T-helper 1 cell (primary cell): ENCODE measurements at regions not wholly inside any gene's neighbourhood (a gene's known extent, or its start where the extent isn't known, plus 50 kb on each side); places are given as distances from the start of the nearest gene placed in this dataset.
"Not testable (repeated sequence)": the region's sequence is repeated elsewhere in the genome, so short reads cannot be mapped to it uniquely, and the experiment has no call there.

Source experiments
- DNase-seq, 5 donors: peaks; one replicate each; pipeline ENCODE4 v3.0.0-alpha.2; 2012 to 2020

DNA sequence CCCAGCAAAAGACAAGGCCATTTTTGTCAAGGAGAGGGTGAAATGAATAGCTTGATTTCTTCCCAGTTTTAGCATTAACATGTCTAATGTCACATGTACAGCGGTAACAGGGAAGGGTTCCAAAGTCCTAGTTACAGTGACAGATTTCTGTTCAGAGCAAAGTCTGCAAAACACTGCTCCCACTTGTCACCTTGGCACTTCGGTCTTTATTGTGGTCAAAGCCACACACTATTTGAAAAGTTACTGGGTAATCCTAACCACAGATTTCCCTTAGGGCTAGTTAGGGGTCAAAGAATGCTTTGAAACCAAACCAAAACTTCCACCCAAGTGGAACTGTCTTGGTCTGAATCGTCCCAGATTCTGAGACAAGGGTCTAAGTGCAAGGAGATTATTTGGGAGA is 455.6 kb downstream of the HS3ST3B1 start:
- DNase-seq, result no peak

DNA sequence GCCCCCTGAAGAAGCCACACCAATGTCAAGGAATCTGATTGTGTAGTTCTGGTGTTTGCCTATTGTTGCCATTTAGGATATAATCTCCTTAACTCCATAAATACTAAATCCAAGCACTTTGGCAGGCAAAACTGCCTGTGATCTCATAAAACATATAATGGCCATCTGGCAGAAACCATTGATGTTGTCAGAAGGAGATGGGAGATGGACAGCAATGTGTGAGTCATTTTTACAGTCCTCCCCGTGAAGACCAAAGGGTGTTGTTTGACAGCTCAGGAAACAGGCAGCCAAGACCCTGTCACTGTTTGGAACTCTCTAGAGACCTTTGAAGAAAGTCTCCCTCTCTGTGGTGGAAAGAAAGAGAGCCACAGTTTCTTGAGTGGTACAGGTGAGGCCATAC is 454.1 kb downstream of the HS3ST3B1 start:
- DNase-seq, result no peak

DNA sequence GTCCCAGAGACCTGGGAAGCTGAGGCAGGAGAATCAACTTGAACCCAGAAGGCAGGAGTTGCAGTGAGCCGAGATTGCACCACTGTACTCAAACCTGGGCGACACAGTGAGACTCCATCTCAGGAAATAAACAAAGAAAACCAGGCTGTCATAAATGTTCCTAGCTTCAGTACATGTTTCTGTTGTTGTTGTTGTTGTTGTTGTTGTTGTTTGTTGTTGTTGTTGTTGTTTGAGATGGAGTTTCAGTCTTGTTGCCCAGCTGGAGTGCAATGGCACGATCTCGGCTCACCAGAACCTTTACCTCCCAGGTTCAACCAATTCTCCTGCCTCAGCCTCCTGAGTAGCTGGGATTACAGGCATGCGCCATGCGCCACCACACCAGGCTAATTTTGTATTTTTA is 452.5 kb downstream of the HS3ST3B1 start:
- DNase-seq, result no peak

DNA sequence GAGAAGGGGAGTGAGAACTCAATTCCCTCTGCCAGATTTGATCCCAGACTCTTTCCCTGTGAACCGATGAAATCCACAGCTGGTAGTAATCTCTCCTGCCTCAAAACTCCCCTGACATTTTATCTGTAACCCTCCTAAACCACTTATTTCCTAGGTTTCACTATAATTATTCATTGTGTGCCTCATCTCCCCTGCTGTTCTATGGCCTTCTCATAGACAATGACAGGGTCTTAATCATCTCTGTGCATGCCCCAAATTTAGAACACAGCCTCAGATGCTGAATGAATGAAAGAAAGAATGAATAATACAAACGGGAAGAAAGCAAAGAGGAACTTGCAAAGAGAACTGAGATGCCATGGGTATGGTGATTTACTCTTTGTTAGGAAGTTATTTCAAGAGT is 451.1 kb downstream of the HS3ST3B1 start:
- no peak for DNase-seq

DNA sequence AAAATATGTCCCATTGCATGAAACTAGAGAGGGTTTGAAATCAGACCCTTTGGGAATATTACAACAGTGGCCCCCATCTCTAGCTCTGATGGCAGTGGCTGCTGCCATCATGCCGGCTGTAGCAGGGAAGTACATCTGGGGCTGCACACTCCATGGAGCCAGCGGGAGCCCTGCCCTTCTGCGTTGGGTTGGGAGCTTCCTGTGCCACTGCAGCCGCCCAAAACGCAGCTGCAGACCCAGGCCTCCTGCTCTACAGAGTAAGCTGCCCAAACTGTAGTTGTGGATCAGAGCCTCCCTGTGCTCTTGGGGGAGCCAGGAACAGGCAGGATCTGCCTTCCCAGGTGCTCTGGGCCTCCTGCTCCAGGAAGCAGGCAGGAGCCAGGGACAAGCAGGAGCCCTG is 450.0 kb downstream of the HS3ST3B1 start:
- no peak for DNase-seq

DNA sequence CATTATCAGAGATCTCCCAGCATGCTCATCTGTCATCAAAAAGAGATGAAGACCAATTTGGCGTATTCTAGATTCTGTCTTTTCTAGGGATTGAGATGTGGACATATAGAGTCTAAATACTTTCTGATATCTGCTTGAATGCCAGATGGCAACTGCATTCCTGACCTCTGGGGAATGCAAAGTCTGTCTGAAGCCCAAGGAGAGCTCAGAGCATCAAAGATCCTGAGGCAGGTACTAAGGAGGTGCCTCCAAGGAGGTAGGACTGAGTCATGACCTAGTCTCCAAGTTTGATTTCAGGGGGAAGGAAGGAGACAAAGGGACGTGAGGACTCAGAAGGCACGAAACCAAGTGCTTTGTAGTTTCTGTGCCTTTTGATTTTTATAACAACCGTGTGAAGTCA is 448.4 kb downstream of the HS3ST3B1 start:
- no peak for DNase-seq

DNA sequence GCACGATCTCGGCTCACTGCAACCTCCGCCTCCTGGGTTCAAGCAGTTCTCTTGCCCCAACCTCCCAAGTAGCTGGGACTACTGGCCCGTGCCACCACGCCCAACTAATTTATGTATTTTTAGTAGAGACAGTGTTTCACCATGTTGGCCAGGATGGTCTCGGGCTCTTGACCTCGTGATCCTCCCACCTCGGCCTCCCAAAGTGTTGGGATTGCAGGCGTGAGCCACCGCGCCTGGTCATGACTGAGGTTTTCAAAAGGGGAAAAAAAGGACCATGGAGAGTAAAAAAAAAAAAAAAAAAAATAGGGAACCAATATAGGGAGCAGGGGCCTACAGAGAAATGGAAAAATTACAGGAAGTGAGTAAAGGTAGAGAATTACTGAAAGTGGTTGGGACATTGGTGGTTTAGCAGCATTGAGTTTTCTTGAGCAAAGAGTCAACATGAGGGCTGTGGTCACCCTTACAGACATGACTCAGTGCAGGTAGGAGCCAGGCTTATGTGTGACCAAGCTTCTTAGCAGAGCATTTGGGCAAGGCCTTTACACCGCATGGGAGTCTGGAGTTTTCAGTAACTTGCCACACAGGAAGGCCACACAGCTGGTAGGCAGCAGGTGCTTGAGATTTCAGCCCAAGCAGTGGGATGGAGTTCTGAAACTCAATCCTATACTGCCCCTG is 447.3 kb downstream of the HS3ST3B1 start:
- no peak for DNase-seq

DNA sequence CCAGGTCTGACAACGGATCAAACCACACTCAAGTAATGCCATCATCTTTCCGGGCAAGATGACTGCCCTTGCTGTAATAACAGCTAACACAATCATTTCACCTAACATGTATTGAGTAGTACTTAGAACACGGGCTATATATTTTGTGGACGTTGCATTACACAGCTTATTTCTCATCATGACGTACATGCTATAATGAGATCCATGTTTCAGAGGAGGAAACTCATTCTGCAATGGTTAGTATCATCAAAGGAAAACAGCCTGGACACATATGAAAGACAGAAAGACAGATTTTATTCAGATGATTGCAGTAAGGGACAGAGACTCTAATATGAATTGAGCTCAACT is 446.7 kb downstream of the HS3ST3B1 start:
- no peak for DNase-seq

DNA sequence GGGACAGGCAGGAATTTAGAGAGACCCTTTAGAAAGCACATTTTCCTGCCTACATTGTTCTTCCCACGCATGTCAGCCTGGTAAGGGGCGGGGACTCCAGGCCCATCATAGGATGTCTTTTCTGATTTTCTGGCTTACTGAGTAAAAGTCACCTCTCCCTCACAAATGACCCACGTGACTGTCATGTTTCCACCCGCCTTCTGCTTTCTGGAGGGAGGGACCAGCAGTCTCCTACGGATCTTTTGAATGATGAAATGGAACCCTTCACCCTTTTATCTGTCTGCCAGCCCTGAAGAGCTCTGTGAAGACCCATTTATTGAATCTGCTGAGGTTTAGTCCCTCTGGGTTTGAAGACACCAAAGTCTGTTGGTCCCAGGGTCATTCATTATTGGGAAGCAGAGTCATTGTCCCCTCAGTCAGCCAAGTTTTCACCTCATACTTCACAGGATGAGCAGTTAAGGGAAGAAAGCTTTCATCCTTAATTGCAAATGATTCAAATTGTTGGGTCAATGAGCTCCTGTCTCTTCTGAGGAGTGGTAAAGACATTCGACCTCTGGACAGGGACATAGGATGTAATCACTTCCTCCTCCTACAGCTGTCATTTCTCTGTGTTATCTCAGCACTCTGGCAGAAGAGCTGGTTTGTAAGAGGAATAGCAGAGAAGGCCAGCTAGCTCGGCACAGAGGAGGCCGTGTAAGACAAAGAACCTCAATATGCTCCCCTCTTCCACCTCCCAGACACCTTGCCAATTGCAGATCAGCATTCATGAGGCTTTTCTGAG is 446.1 kb downstream of the HS3ST3B1 start:
- DNase-seq, result no peak

DNA sequence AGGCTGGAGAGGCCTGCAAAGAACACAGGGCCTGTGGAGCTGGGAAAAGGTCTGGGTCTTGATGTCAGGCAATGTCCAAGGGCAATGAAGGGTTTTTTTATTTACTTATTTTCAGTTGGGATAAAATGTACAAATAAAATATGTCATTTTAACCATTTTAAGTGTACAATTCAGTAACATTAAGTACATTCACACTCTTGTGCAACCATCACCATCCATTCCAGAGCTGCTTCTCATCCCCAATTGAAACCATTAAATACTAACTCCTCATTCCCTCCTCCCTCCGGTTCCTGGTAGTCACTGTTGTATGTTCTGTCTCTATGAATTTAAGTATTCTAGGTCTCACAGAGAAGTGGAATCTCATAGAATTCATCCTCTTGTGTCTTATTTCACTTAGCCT is 444.7 kb downstream of the HS3ST3B1 start:
- DNase-seq, result no peak

DNA sequence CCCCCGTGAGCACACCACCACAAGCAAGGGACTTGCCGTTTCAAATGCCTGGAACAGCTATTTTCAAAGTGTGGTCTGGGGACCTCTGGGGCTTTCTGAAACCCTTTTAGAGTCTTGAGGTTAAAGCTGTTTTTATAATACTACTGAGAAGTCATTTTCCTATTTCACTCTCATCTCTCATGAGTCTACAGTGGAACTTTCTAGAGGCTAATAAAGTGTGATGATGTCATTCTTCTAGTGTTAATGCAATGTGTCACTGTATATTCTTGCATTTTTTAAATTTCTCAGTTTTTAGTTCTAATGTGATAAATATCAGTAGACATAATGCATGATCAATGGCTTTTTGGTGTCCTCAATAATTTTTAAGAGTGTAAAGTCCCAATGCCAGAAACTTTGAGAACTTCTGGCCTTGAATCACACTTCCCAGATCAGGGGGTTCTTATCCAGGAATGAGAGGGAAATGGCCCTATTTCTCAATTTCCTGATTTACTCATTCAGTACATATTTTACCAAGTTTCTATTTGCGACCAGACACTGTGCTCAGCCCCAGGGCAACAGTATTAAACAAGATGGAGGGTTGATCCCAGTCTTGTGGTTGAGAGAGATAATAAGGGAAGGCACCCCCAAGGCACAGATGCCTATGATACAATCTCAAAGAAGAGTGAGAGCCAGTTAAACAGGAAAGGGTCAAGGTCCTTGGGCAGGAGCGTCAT is 444.0 kb downstream of the HS3ST3B1 start:
- DNase-seq, result no peak

DNA sequence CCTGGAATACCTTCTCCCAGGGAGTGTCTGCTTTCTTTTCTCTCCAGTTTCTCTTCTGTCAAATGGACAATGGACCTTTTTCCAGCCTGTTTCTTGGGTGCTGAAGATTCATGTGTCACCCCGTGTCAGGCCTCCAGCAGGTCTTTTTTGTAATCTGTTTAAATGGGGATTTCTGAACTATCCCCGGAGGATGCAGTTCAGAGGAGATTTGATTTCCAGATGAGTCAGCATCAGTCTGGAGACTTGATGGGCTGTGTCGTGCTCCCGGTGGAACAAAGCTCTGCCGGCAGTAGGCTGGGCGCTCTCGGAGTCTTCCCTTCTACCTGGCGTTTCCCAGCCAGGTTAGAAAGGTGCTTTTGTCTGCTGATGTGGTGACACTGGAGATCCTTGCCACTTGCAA is 440.6 kb downstream of the HS3ST3B1 start:
- DNase-seq, result no peak

DNA sequence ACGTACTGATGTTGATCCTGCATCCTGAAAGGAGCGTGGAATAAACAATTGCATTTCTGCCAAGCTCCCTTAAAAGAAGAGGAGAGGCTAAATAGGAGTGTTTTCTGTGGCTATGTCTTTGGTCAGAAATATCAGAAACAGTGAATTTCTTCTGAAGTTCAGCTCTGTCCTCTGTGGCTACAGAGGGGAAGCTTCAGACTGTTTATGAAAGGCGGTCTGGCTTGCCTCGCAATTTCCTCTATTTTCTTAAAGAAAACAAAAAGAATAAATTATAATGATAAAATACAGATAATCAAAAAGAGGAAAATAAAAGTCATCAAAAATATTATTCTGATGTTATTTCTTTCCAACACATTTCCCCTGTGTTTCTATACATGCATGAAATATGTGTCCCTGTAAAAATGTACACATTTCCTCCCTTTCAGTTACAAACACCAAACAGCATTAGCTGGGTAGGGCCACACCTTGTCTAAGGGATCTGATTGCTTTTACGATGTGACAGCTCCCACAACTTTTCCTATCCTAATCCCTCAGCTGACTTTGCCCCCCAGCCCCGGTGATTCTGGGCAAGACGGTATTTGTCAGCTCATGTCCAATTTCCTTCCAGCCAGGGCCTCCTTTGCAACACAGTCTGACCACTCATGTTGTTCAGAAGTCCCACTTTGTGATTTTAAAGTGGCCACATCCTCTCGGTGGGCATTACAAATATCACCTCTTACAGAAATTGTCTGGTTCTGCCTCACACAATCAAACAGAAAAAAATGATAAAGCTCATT is 439.0 kb downstream of the HS3ST3B1 start:
- no peak for DNase-seq

DNA sequence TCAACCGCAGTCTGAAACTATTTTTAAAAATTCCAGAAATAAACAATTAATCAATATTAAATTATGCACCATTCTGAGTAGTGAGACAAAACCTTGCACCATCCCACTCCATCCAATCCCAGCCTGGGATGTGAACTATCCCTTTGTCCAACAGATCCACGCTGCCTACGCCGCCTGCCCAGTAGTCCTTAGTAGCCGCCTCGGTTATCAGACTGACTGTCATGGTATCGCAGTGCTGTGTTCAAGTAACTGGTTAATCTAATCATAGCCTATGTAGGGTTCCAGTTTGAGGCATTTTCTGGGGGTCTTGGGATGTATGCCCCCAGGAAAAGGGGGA is 437.7 kb downstream of the HS3ST3B1 start:
- no peak for DNase-seq

DNA sequence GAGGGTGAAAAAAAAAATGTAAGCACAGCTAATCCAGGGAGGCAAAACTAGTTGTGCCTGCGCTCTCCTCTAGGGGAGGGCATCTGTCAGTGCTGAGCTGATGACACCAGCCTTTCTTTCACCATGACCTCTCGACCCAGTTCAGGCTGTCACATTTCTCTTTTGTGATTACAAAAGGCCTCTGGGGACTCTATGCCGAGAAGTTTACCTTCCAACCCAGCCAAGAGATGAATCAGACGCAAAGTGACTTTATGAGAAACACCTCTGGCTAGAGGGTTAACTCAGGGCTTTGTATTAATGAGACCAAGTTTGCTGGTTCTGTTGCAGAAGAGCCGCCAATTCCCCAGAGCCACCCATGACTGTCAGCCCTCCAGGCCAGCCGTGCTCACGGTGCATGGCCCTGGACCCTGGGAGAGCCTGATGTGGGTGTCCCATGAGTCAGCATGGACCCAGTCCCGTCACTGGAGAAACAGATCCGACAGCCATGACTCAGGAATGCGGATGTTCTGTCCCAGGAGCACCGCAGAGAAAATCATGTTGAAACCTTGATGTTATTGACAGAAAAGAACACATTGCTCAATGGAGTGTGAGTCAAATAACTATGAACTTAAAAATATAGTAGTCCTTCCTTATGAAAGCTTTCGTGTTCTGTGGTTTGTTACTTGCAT is 437.2 kb downstream of the HS3ST3B1 start:
- DNase-seq, result no peak

DNA sequence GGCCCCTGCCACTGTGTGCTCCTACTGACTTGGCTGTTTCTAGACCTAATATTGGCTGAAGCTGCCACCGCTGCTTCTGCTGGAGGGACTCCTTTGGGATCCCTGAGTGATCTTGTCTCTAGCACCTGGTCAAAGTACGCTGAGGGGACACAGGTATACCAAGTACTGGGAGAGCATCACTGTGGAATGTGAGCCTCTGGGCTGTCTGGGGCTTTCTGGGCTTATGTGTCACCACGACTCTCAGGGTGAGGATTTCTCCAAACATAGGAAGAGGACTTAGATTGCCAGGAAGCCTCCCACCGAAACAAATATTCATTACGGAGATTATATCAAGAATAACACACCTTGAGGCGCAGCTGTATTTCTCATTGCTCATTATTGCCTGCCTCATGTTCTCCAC is 435.8 kb downstream of the HS3ST3B1 start:
- DNase-seq, result no peak

DNA sequence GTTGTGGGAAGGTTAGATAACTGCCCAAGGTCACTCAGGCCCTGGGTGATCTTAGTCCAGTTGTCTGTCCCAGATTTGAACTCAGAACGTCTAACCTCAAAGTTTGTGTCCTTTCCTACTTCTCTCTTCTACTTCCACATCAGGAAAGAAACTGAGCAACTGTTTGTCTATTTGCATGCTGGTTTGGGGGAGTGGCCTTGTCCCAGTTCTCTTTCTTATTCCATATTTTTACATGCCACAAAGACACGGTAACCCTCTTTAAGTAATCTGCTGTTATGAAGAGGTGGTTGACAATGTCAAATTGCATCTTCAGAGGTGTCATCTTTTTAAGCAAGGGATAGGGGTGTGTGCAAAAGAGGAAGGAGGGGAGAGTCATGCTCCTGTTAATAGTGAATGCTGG is 432.5 kb downstream of the HS3ST3B1 start:
- no peak for DNase-seq

DNA sequence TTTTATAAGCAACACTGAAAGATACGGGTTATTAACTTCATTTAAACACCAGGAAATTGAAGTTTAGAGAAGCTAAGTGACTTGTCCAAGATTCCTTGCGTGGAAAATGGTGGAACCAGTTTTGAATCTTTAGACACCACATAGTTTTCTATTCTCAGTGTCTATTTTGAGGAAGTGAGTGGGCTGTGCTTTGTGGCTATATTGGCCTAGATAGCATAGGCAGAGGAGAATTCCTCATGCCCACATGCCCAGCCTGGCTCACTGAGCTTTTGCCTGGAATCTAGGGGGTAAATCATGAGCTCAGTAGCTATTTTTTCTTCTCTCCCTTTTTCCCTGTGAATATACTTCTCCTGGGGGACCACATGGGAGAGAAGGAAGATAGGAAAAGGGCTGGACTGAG is 431.3 kb downstream of the HS3ST3B1 start:
- no peak for DNase-seq

DNA sequence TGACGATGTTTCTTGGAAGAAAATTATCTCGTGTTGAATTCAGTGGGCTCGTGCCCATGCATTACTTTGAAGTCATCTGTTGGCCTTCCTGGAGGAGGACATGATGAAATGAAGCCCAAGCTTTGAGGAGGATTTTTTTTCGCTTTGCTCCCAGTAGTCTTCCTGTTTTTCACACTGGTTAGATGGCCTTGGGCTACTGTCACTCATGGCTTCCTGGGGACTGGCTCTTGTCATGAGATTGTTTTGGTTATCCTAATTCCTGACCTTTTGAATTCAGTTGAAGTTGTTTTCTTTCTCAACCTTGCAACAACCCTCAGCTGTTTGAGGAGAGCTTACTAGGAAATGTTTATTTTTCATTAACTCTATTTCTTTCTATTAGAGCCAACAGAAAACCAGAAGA is 430.7 kb downstream of the HS3ST3B1 start:
- DNase-seq, result no peak

DNA sequence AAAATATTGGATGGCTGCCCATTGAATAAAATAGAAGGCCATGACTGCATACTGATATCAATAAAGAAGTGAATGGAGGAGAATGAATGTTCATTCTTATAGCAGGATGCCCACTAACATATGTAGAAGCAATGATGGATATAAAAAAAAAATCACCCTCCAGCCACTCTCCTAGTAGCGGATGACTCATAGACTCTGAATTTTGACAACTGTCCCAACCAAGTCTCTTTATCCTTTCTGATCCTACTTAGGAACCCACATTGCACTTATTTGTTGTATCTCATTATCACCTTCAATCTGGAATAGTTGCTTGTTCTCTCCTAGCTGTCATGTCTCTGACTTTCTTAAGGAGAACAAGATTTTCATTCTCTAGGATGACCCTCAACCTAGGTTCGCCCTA is 429.9 kb downstream of the HS3ST3B1 start:
- no peak for DNase-seq

DNA sequence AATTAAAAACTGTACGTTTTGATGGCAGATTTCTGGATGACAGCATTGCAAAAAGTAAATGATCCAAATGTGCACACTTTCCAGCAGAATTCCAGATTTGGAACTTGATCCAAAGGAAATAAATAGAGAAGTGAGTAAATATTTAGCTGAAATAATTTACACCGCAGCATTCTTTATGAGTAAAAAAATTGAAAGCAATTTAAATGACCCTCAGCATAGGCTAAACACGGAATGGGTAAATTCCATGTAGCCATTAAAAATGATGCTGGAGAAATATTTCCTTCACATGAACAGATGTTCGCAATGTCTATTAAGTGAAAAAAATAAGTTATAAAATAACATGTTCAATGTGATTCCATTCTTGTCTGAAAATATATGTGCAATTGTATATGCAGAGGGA is 424.8 kb downstream of the HS3ST3B1 start:
- no peak for DNase-seq

DNA sequence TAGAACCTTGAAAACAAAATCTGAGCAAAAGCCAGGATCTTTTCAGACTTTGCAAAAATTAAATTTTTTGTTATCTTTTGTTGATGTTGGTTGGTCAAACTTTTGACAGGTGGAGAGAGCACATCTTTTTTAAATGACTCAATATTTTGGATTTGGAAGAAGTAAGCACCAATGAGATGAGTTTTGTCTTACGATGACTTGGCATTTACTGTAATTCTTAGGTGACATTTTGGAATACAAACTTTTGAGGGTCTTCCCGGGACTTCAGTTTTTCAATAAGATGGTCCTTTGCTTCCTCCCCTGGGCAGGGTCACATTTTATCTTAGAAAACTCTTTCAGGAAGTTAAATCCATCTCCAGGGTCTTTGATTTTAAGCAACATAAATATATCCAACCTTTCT is 423.9 kb downstream of the HS3ST3B1 start:
- no peak for DNase-seq

DNA sequence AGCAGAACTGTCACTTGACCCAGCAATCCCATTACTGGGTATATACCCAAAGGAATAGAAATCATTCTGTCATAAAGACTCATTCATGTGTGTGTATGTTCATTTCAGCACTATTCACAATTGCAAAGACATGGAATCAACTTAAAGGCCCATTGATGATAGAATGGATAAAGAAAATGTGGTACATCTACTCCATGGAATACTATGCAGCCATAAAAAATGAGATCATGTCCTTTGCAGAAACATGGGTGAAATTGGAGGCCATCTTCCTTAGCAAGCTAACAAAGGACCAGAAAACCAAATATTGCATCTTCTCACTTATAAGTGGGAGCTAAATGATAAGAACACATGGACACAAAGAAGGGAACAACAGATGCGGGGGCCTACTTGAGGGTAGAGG is 422.5 kb downstream of the HS3ST3B1 start:
- DNase-seq, result not testable (repeated sequence)
